Hepatocyte (in vitro differentiated cells): ENCODE measurements at regions not wholly inside any gene's neighbourhood (a gene's known extent, or its start where the extent isn't known, plus 50 kb on each side); places are given as distances from the start of the nearest gene placed in this dataset.

ENCODE experiments used
- DNase-seq: peaks from one replicate; pipeline ENCODE4 v3.0.0-alpha.2; 2016; ENCODE audit warnings: low spot score
- H2AFZ ChIP-seq: fragments of 200-600 bp; sonication (generic); 2 replicates; pipeline ENCODE4 v1.6.0; 2016; ENCODE audit warnings: antibody characterized with exemption, mild to moderate bottlenecking
- H3K27ac ChIP-seq: fragments of 200-600 bp; sonication (generic); 2 replicates; pipeline ENCODE4 v1.5.1; 2016; ENCODE audit warnings: mild to moderate bottlenecking
- H3K27me3 ChIP-seq: fragments of 200-600 bp; sonication (generic); 2 replicates; pipeline ENCODE4 v1.6.1; 2016
- H3K36me3 ChIP-seq: fragments of 200-600 bp; sonication (generic); replicated peaks from 2 replicates; pipeline ENCODE4 v1.5.1; 2016; ENCODE audit warnings: low read depth; ENCODE audit not compliant: insufficient read depth
- H3K4me1 ChIP-seq: fragments of 200-600 bp; sonication (generic); 2 replicates; pipeline ENCODE4 v1.5.1; 2016; ENCODE audit warnings: mild to moderate bottlenecking, moderate library complexity; ENCODE audit not compliant: insufficient read depth
- H3K4me2 ChIP-seq: fragments of 200-600 bp; sonication (generic); 2 replicates; pipeline ENCODE4 v1.6.0; 2016
- H3K4me3 ChIP-seq: fragments of 200-600 bp; sonication (generic); 2 replicates; pipeline ENCODE4 v1.5.1; 2016; ENCODE audit warnings: mild to moderate bottlenecking
- H3K79me2 ChIP-seq: fragments of 200-600 bp; sonication (generic); 2 replicates; pipeline ENCODE4 v1.6.0; 2017; ENCODE audit warnings: mild to moderate bottlenecking
- H3K9me2 ChIP-seq: fragments of 200-600 bp; sonication (generic); replicated peaks from 2 replicates; pipeline ENCODE4 v1.6.0; 2017; ENCODE audit warnings: mild to moderate bottlenecking; ENCODE audit not compliant: insufficient read depth
- H3K9me3 ChIP-seq: fragments of 200-600 bp; sonication (generic); 2 replicates; pipeline ENCODE4 v1.5.1; 2016; ENCODE audit warnings: low read depth, mild to moderate bottlenecking
- H4K20me1 ChIP-seq: fragments of 200-600 bp; sonication (generic); 2 replicates; pipeline ENCODE4 v1.6.0; 2016; ENCODE audit warnings: mild to moderate bottlenecking; ENCODE audit not compliant: insufficient read depth, poor library complexity, severe bottlenecking
- CTCF ChIP-seq: fragments of 200-600 bp; sonication (generic); IDR thresholded peaks from 2 replicates; pipeline ENCODE4 v1.5.1; 2016; ENCODE audit warnings: antibody characterized with exemption, mild to moderate bottlenecking; ENCODE audit not compliant: poor library complexity
- EZH2 ChIP-seq: fragments of 200-600 bp; sonication (generic); IDR thresholded peaks from 2 replicates; pipeline ENCODE4 v1.6.1; 2016; ENCODE audit warnings: antibody characterized with exemption, mild to moderate bottlenecking, borderline replicate concordance
- EZH2phosphoT487 ChIP-seq: fragments of 200-600 bp; sonication (generic); IDR thresholded peaks from one replicate; pipeline ENCODE4 v1.6.1; 2018; ENCODE audit warnings: antibody characterized with exemption, mild to moderate bottlenecking, low read depth, moderate library complexity; ENCODE audit not compliant: unreplicated experiment, severe bottlenecking
- WGBS: methylation state at CpG from one replicate; pipeline ENCODE4 v1.1.6; 2016; ENCODE audit warnings: low lambda C conversion rate; ENCODE audit errors: missing lambda C conversion rate; 5-methylcytosine and 5-hydroxymethylcytosine counted together

GRCh38 chr4:13711233-13711785 is 83.8 kb upstream of the BOD1L1 start:
- 75% methylated on average over 5 of the region's 5 CpGs for WGBS
- H3K36me3 ChIP-seq, result no peaks in the 10 kb centered on the region
- no peaks in the 10 kb centered on the region for H3K79me2 ChIP-seq
- H3K4me3 ChIP-seq, result no peak overlapping the region
- TF ChIP-seq CTCF (no peak), EZH2phosphoT487 (no peak), EZH2 (no peak)
- no peaks in the 10 kb centered on the region for H3K9me2 ChIP-seq
- H3K9me3 ChIP-seq, result no peaks in the 10 kb centered on the region
- DNase-seq, result no peak
- H2AFZ ChIP-seq, result no peak overlapping the region
- H3K4me2 ChIP-seq, result no peak overlapping the region
- H3K4me1 ChIP-seq, result no peaks in the 10 kb centered on the region
- H4K20me1 ChIP-seq, result no peaks in the 10 kb centered on the region
- no peak overlapping the region for H3K27ac ChIP-seq
- H3K27me3 ChIP-seq, result no peaks in the 10 kb centered on the region

GRCh38 chr4:13721894-13722293 is 94.4 kb upstream of the BOD1L1 start:
- no peak overlapping the region for H3K4me3 ChIP-seq
- H3K27ac ChIP-seq, result no peak overlapping the region
- no peaks in the 10 kb centered on the region for H3K4me1 ChIP-seq
- no peaks in the 10 kb centered on the region for H3K27me3 ChIP-seq
- no peaks in the 10 kb centered on the region for H3K79me2 ChIP-seq
- TF ChIP-seq EZH2phosphoT487, result no peak
- H4K20me1 ChIP-seq, result no peaks in the 10 kb centered on the region
- 64% methylated on average over 2 of the region's 2 CpGs for WGBS
- H3K4me2 ChIP-seq, result no peak overlapping the region
- no peaks in the 10 kb centered on the region for H3K9me3 ChIP-seq
- no peak overlapping the region for H2AFZ ChIP-seq
- DNase-seq, result no peak
- H3K36me3 ChIP-seq, result no peaks in the 10 kb centered on the region
- no peaks in the 10 kb centered on the region for H3K9me2 ChIP-seq

GRCh38 chr4:13722649-13723048 is 95.1 kb upstream of the BOD1L1 start:
- no peaks in the 10 kb centered on the region for H4K20me1 ChIP-seq
- H3K36me3 ChIP-seq, result no peaks in the 10 kb centered on the region
- no peak overlapping the region for H3K4me2 ChIP-seq
- WGBS, result 88% methylated on average over 1 of the region's 1 CpG
- H3K27ac ChIP-seq, result no peak overlapping the region
- no peak overlapping the region for H2AFZ ChIP-seq
- H3K4me3 ChIP-seq, result no peak overlapping the region
- no peak for TF ChIP-seq EZH2phosphoT487
- no peak for TF ChIP-seq EZH2
- no peak for TF ChIP-seq CTCF
- H3K9me2 ChIP-seq, result no peaks in the 10 kb centered on the region
- H3K27me3 ChIP-seq, result no peaks in the 10 kb centered on the region
- H3K4me1 ChIP-seq, result no peaks in the 10 kb centered on the region
- DNase-seq, result no peak
- no peaks in the 10 kb centered on the region for H3K79me2 ChIP-seq
- no peaks in the 10 kb centered on the region for H3K9me3 ChIP-seq

- Histone ChIP-seq H3K79me2 (no peaks in the 10 kb centered on the region), H3K27me3 (no peaks in the 10 kb centered on the region), H3K4me2 (no peak overlapping the region), H4K20me1 (no peaks in the 10 kb centered on the region), H3K9me2 (no peaks in the 10 kb centered on the region), H3K36me3 (no peaks in the 10 kb centered on the region), H3K27ac (no peak overlapping the region), H3K4me1 (no peaks in the 10 kb centered on the region), H3K4me3 (no peak overlapping the region), H2AFZ (no peak overlapping the region), H3K9me3 (no peaks in the 10 kb centered on the region)
- 90% methylated on average over 6 of the region's 6 CpGs for WGBS
- TF ChIP-seq CTCF (no peak), EZH2phosphoT487 (no peak), EZH2 (no peak)
- DNase-seq, result no peak
These were observed 101.2 kb upstream of the BOD1L1 start for GRCh38 chr4:13728761-13729160.
